PC-9 (cell line): ENCODE measurements at regions not wholly inside any gene's neighbourhood (a gene's known extent, or its start where the extent isn't known, plus 50 kb on each side); places are given as distances from the start of the nearest gene placed in this dataset.

ENCODE experiments used
- BruUV-seq: library from RNA; stranded (reverse); fragments of 400-500 nt; replicated peaks from 2 replicates; lab custom pipeline; 2021; lab: Mats Ljungman, UMichigan
- CTCF ChIA-PET: fragments of 300-600 bp; sonication (Branson Sonifier 250); formaldehyde crosslinking; loops from one replicate; lab custom pipeline; 2022; ENCODE audit warnings: antibody characterized with exemption; lab: Charles Lee
- POLR2A ChIA-PET: fragments of 300-600 bp; sonication (Branson Sonifier 250); formaldehyde crosslinking; loops from one replicate; lab custom pipeline; 2022; ENCODE audit warnings: antibody characterized with exemption; ENCODE audit not compliant: unreplicated experiment; lab: Charles Lee
- DNase-seq, 2 experiments: peaks; one replicate each; pipeline versions ENCODE4 v3.0.0 to v3.0.0-alpha.2; 2015 to 2022; ENCODE audit warnings: mixed read lengths in 1 of 2
- H2AFZ ChIP-seq: fragments of 200-600 bp; sonication (generic); 2 replicates; pipeline ENCODE4 v1.8.1; 2017; ENCODE audit warnings: antibody characterized with exemption
- H3F3A ChIP-seq: fragments of 200-600 bp; sonication (generic); 2 replicates; pipeline ENCODE4 v1.8.1; 2017; ENCODE audit warnings: antibody characterized with exemption, mild to moderate bottlenecking, low read depth; ENCODE audit not compliant: insufficient read depth
- H3K27ac ChIP-seq: fragments of 200-600 bp; sonication (generic); 2 replicates; pipeline ENCODE4 v1.6.1; 2016; ENCODE audit warnings: mixed run types
- H3K27me3 ChIP-seq: fragments of 200-600 bp; sonication (generic); 2 replicates; pipeline ENCODE4 v1.6.1; 2016; ENCODE audit warnings: low read depth, mixed run types; ENCODE audit not compliant: insufficient read depth
- H3K36me3 ChIP-seq: fragments of 200-600 bp; sonication (generic); 2 replicates; pipeline ENCODE4 v1.6.1; 2016; ENCODE audit warnings: low read depth, mixed run types
- H3K4me1 ChIP-seq: fragments of 200-600 bp; sonication (generic); replicated peaks from 2 replicates; pipeline ENCODE4 v1.6.1; 2016; ENCODE audit warnings: mixed run types; ENCODE audit not compliant: insufficient read depth
- H3K4me2 ChIP-seq: fragments of 200-600 bp; sonication (generic); 2 replicates; pipeline ENCODE4 v1.6.1; 2017; ENCODE audit warnings: mixed run types
- H3K4me3 ChIP-seq: fragments of 200-600 bp; sonication (generic); 2 replicates; pipeline ENCODE4 v1.6.1; 2016; ENCODE audit warnings: mixed run types
- H3K79me2 ChIP-seq: fragments of 200-600 bp; sonication (generic); 2 replicates; pipeline ENCODE4 v1.6.1; 2017; ENCODE audit warnings: low read depth, mixed run types
- H3K9me2 ChIP-seq: fragments of 200-600 bp; sonication (generic); 2 replicates; pipeline ENCODE4 v1.8.1; 2017; ENCODE audit warnings: mild to moderate bottlenecking; ENCODE audit not compliant: insufficient read depth
- H3K9me3 ChIP-seq: fragments of 200-600 bp; sonication (generic); 2 replicates; pipeline ENCODE4 v1.8.1; 2016; ENCODE audit warnings: low read depth; ENCODE audit not compliant: insufficient read depth
- H4K20me1 ChIP-seq: fragments of 200-600 bp; sonication (generic); 2 replicates; pipeline ENCODE4 v1.8.1; 2017; ENCODE audit not compliant: insufficient read depth
- EZH2 ChIP-seq: fragments of 200-600 bp; sonication (generic); IDR thresholded peaks from 2 replicates; pipeline ENCODE4 v1.8.0; 2017; ENCODE audit warnings: antibody characterized with exemption, low read depth
- intact Hi-C: fragments of 100-400 bp; cut with micrococcal nuclease; formaldehyde crosslinking; loops from one replicate; pipeline ENCODE4 v1.10.0; 2022; ENCODE audit not compliant: unreplicated experiment
- TF ChIP-seq, protein P1 (sequence below): fragments of 200-600 bp; sonication (generic); conservative IDR thresholded peaks from 2 replicates; pipeline ENCODE4 v1.6.1; 2017; ENCODE audit warnings: mixed run types, antibody characterized with exemption, mild to moderate bottlenecking, moderate library complexity

- CTCF ChIA-PET = no interaction called here
- Histone ChIP-seq H3F3A (no peaks in the 10 kb centered on the region), H3K36me3 (no peaks in the 10 kb centered on the region), H4K20me1 (no peaks in the 10 kb centered on the region), H3K79me2 (no peaks in the 10 kb centered on the region), H3K4me3 (no peak overlapping the region), H3K9me3 (no peaks in the 10 kb centered on the region), H3K9me2 (no peaks in the 10 kb centered on the region), H3K4me2 (no peak overlapping the region), H3K27me3 (no peaks in the 10 kb centered on the region), H3K27ac (no peak overlapping the region), H2AFZ (no peak overlapping the region), H3K4me1 (no peaks in the 10 kb centered on the region)
- POLR2A ChIA-PET = no interaction called here
- intact Hi-C loops = no loop called here
- DNase-seq = no peak
- BruUV-seq = no TSS peak
- TF ChIP-seq EZH2 = no peak
- TF ChIP-seq, protein P1, sequence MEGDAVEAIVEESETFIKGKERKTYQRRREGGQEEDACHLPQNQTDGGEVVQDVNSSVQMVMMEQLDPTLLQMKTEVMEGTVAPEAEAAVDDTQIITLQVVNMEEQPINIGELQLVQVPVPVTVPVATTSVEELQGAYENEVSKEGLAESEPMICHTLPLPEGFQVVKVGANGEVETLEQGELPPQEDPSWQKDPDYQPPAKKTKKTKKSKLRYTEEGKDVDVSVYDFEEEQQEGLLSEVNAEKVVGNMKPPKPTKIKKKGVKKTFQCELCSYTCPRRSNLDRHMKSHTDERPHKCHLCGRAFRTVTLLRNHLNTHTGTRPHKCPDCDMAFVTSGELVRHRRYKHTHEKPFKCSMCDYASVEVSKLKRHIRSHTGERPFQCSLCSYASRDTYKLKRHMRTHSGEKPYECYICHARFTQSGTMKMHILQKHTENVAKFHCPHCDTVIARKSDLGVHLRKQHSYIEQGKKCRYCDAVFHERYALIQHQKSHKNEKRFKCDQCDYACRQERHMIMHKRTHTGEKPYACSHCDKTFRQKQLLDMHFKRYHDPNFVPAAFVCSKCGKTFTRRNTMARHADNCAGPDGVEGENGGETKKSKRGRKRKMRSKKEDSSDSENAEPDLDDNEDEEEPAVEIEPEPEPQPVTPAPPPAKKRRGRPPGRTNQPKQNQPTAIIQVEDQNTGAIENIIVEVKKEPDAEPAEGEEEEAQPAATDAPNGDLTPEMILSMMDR = no peak
Observed at GRCh38 chr13:33435207-33435606, 149.7 kb upstream of the STARD13 start.

- BruUV-seq = no TSS peak
- H3K27me3 ChIP-seq = no peaks in the 10 kb centered on the region
- POLR2A ChIA-PET = no interaction called here
- H3K36me3 ChIP-seq = no peaks in the 10 kb centered on the region
- no peak overlapping the region for H3K4me2 ChIP-seq
- CTCF ChIA-PET = no interaction called here
- H3K27ac ChIP-seq = no peak overlapping the region
- no peaks in the 10 kb centered on the region for H3K79me2 ChIP-seq
- intact Hi-C loops = no loop called here
- DNase-seq = no peak
- H3K4me3 ChIP-seq = no peak overlapping the region
- H2AFZ ChIP-seq = no peak overlapping the region
- H3K9me2 ChIP-seq = no peaks in the 10 kb centered on the region
- peaks cover under 1% of the 10 kb centered on the region; the same call in 1 of the 2 replicates for H3K4me1 ChIP-seq
- H4K20me1 ChIP-seq = no peaks in the 10 kb centered on the region
- no peaks in the 10 kb centered on the region for H3K9me3 ChIP-seq
- no peak for TF ChIP-seq EZH2
- TF ChIP-seq, protein P1 = no peak
- H3F3A ChIP-seq = no peaks in the 10 kb centered on the region
Observed at GRCh38 chr13:33438918-33439317, 153.4 kb upstream of the STARD13 start.

- CTCF ChIA-PET = no interaction called here
Observed at GRCh38 chr13:33441015-33441414, 155.5 kb upstream of the STARD13 start.

More at GRCh38 chr13:33441015-33441414, 155.5 kb upstream of the STARD13 start:
- Histone ChIP-seq H3K36me3 (no peaks in the 10 kb centered on the region), H3K9me3 (no peaks in the 10 kb centered on the region), H3K4me3 (no peak overlapping the region), H3K4me1 (peaks cover 22% of the 10 kb centered on the region), H3K27ac (no peak overlapping the region), H3K27me3 (no peaks in the 10 kb centered on the region), H3K4me2 (no peak overlapping the region), H3K9me2 (no peaks in the 10 kb centered on the region), H3F3A (peaks cover 12% of the 10 kb centered on the region; the same call in 1 of the 2 replicates), H2AFZ (no peak overlapping the region), H4K20me1 (no peaks in the 10 kb centered on the region), H3K79me2 (no peaks in the 10 kb centered on the region)
- no TSS peak for BruUV-seq
- intact Hi-C loops = loop anchor here (10.0 kb wide), 1 partner anchor 216 kb away; no protein-coding TSS in a partner anchor
- POLR2A ChIA-PET = interaction anchor here (0.9 kb wide), 1 partner anchor 223 kb away, joined by 3 read pairs; no protein-coding TSS in a partner anchor
- peak in 1 of 2 experiments; percentile 7 for DNase-seq
- TF ChIP-seq EZH2 = no peak
- TF ChIP-seq, protein P1 = peak; percentile 55; the same call in 1 of the 2 replicates
